ENCODE measurements at regions not wholly inside any gene's neighbourhood (a gene's known extent, or its start where the extent isn't known, plus 50 kb on each side); places are given as distances from the start of the nearest gene placed in this dataset.
"Not testable (repeated sequence)": the region's sequence is repeated elsewhere in the genome, so short reads cannot be mapped to it uniquely, and the experiment has no call there.

GRCh38 chr10:33468006-33468405 lies 133.5 kb upstream of the NRP1 start:
- DNase-seq = not testable (repeated sequence)

- DNase-seq = no peak
These were observed 131.3 kb upstream of the NRP1 start for GRCh38 chr10:33465747-33466146.

GRCh38 chr10:33463011-33463410 lies 128.5 kb upstream of the NRP1 start:
- no peak for DNase-seq

- DNase-seq = no peak
These were observed 126.8 kb upstream of the NRP1 start for GRCh38 chr10:33461295-33461640.

GRCh38 chr10:33460505-33461294 lies 126.2 kb upstream of the NRP1 start:
- no peak for DNase-seq

- no peak for DNase-seq
These were observed 125.1 kb upstream of the NRP1 start for GRCh38 chr10:33459602-33460001.

GRCh38 chr10:33455029-33455428 lies 120.6 kb upstream of the NRP1 start:
- DNase-seq = no peak

- no peak for DNase-seq
These were observed 120.1 kb upstream of the NRP1 start for GRCh38 chr10:33454554-33454953.

GRCh38 chr10:33453081-33454025 lies 118.9 kb upstream of the NRP1 start:
- peak; percentile 19 for DNase-seq

- DNase-seq = no peak
These were observed 114.1 kb upstream of the NRP1 start for GRCh38 chr10:33448421-33449140.

- DNase-seq = no peak
These were observed 107.1 kb upstream of the NRP1 start for GRCh38 chr10:33441561-33441960.

GRCh38 chr10:33434933-33435332 lies 100.5 kb upstream of the NRP1 start:
- no peak for DNase-seq

GRCh38 chr10:33428682-33429081 lies 94.2 kb upstream of the NRP1 start:
- DNase-seq = no peak

GRCh38 chr10:33423154-33423529 lies 88.7 kb upstream of the NRP1 start:
- peak; percentile 87 for DNase-seq

GRCh38 chr10:33422471-33423153 lies 88.1 kb upstream of the NRP1 start:
- DNase-seq = peak; percentile 31

- no peak for DNase-seq
These were observed 87.5 kb upstream of the NRP1 start for GRCh38 chr10:33421789-33422462.

- DNase-seq = no peak
These were observed 84.8 kb upstream of the NRP1 start for GRCh38 chr10:33419311-33419710.

GRCh38 chr10:33418301-33418700 lies 83.8 kb upstream of the NRP1 start:
- no peak for DNase-seq

GRCh38 chr10:33416691-33417090 lies 82.2 kb upstream of the NRP1 start:
- DNase-seq = no peak

- DNase-seq = no peak
These were observed 81.7 kb upstream of the NRP1 start for GRCh38 chr10:33416209-33416608.

GRCh38 chr10:33414841-33415240 lies 80.4 kb upstream of the NRP1 start:
- no peak for DNase-seq

Data from renal pelvis (tissue), 1 donor.